CD4-positive, alpha-beta T cell (primary cell): ENCODE measurements at regions not wholly inside any gene's neighbourhood (a gene's known extent, or its start where the extent isn't known, plus 50 kb on each side); places are given as distances from the start of the nearest gene placed in this dataset.

ENCODE experiments used
- ATAC-seq: fragments of 200-7000 bp; cut with Tn5 transposase; one replicate; pipeline ENCODE4 v1.10.0; 2022; ENCODE audit warnings: mild to moderate bottlenecking; ENCODE audit not compliant: poor library complexity
- CTCF ChIA-PET: fragments of 350-600 bp; sonication (Branson Sonifier 250); formaldehyde crosslinking; loops from one replicate; lab custom pipeline; 2021; ENCODE audit warnings: antibody characterized with exemption, inconsistent platforms; lab: Charles Lee
- POLR2A ChIA-PET: fragments of 350-600 bp; sonication (Branson Sonifier 250); formaldehyde crosslinking; loops from one replicate; lab custom pipeline; 2021; ENCODE audit warnings: antibody characterized with exemption, inconsistent platforms; lab: Charles Lee
- DNase-seq, 14 experiments: peaks; one replicate each; pipeline ENCODE4 v3.0.0-alpha.2; 2013 to 2020; ENCODE audit warnings: mixed read lengths in 2 of 14
- H3K27ac ChIP-seq, 2 donors: one replicate each; pipeline versions ENCODE4 v1.5.1 to v1.7.0; 2013; ENCODE audit warnings: low read length in 2 of 2, low read depth in 1 of 2, mild to moderate bottlenecking in 1 of 2
- H3K27me3 ChIP-seq, 2 experiments: 1 replicate in 1 of 2; 2 replicates in 1 of 2; pipeline versions ENCODE4 v1.6.1 to v1.7.0; 2013; ENCODE audit warnings: low read length in 2 of 2, control low read depth in 1 of 2, mild to moderate bottlenecking in 1 of 2, moderate library complexity in 1 of 2; ENCODE audit not compliant: insufficient read depth in 2 of 2, control insufficient read depth in 1 of 2
- H3K36me3 ChIP-seq: one replicate; pipeline ENCODE4 v1.6.1; 2013; ENCODE audit warnings: low read length, control low read depth; ENCODE audit not compliant: insufficient read depth
- H3K4me1 ChIP-seq: one replicate; pipeline ENCODE4 v1.6.1; 2013; ENCODE audit warnings: low read length, control low read depth; ENCODE audit not compliant: insufficient read depth
- H3K4me3 ChIP-seq: one replicate; pipeline ENCODE4 v1.5.1; 2013; ENCODE audit warnings: mild to moderate bottlenecking, low read length, moderate library complexity
- H3K9me3 ChIP-seq, 2 experiments: 1 replicate in 1 of 2; 2 replicates in 1 of 2; pipeline versions ENCODE4 v1.6.1 to v1.7.0; 2013; ENCODE audit warnings: low read length in 2 of 2, mild to moderate bottlenecking in 2 of 2, control low read depth in 1 of 2, moderate library complexity in 1 of 2; ENCODE audit not compliant: control insufficient read depth in 1 of 2, insufficient read depth in 1 of 2
- H3K27ac Mint-ChIP-seq: one replicate; pipeline ENCODE4 v1.8.0; 2020; ENCODE audit warnings: mixed read lengths
- H3K27me3 Mint-ChIP-seq: one replicate; pipeline ENCODE4 v1.8.0; 2021; ENCODE audit warnings: mixed read lengths
- H3K36me3 Mint-ChIP-seq: one replicate; pipeline ENCODE4 v1.8.0; 2021; ENCODE audit warnings: low read depth, mixed read lengths
- H3K4me1 Mint-ChIP-seq: one replicate; pipeline ENCODE4 v1.8.0; 2021; ENCODE audit warnings: low read depth, mixed read lengths
- H3K4me3 Mint-ChIP-seq: one replicate; pipeline ENCODE4 v1.8.0; 2020; ENCODE audit warnings: mild to moderate bottlenecking, mixed read lengths
- H3K9me3 Mint-ChIP-seq: one replicate; pipeline ENCODE4 v1.8.0; 2020; ENCODE audit warnings: mixed read lengths
- CTCF ChIP-seq: fragments of 200-600 bp; IDR thresholded peaks from one replicate; pipeline ENCODE4 v1.8.0; 2022; ENCODE audit warnings: antibody characterized with exemption, mild to moderate bottlenecking
- intact Hi-C, 2 experiments: fragments of 100-400 bp; cut with DNase I in 1 of 2; cut with micrococcal nuclease in 1 of 2; formaldehyde crosslinking; loops; one replicate each; pipeline versions ENCODE4 v1.15.1 to v1.9.0; 2023 to 2025; cut with DNase I, micrococcal nuclease

- no peaks in the 10 kb centered on the region for H3K4me1 Mint-ChIP-seq
- intact Hi-C loops = no loop called here
- no peaks in the 10 kb centered on the region for H3K9me3 ChIP-seq
- ATAC-seq = no peak
- no peaks in the 10 kb centered on the region for H3K36me3 Mint-ChIP-seq
- H3K27ac ChIP-seq = no peak overlapping the region
- no peaks in the 10 kb centered on the region for H3K27me3 Mint-ChIP-seq
- POLR2A ChIA-PET = no interaction called here
- no peak overlapping the region for H3K4me3 ChIP-seq
- no peaks in the 10 kb centered on the region for H3K27me3 ChIP-seq
- TF ChIP-seq CTCF = no peak
- peaks cover 15% of the 10 kb centered on the region for H3K9me3 Mint-ChIP-seq
- CTCF ChIA-PET = no interaction called here
- no peak overlapping the region for H3K4me3 Mint-ChIP-seq
- no peak overlapping the region for H3K27ac Mint-ChIP-seq
- H3K36me3 ChIP-seq = no peaks in the 10 kb centered on the region
- H3K4me1 ChIP-seq = no peaks in the 10 kb centered on the region
- no peak for DNase-seq
Observed at GRCh38 chr10:109359316-109359715, 564.0 kb downstream of the XPNPEP1 start.

DNA sequence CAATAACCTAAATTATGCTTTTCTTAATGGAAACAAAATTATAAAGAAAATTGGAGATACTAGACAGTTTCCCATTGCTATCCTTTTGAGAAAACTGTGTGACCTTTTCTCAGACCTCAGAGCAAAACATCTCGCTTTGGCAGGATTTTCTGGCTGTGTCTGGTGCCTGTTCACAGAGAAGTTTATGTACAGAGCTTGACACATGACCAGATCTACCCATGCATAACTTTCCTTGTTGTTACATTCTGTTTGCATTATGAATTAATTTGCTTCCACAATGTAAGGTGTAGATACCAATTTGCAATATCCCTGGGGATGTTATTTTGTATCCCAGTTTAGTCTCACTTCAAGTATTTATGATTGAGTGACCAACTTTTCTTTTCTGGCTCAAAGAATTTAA, 565.0 kb downstream of the XPNPEP1 start:
- Histone ChIP-seq H3K27ac (no peak overlapping the region), H3K4me3 (no peak overlapping the region), H3K9me3 (no peaks in the 10 kb centered on the region), H3K4me1 (no peaks in the 10 kb centered on the region), H3K27me3 (no peaks in the 10 kb centered on the region), H3K36me3 (no peaks in the 10 kb centered on the region)
- Mint-ChIP-seq H3K9me3 (peaks cover 18% of the 10 kb centered on the region), H3K27me3 (no peaks in the 10 kb centered on the region), H3K4me1 (no peaks in the 10 kb centered on the region), H3K36me3 (no peaks in the 10 kb centered on the region), H3K27ac (no peak overlapping the region), H3K4me3 (no peak overlapping the region)
- TF ChIP-seq CTCF = no peak
- intact Hi-C loops = no loop called here
- CTCF ChIA-PET = no interaction called here
- DNase-seq (no peak), ATAC-seq (no peak)
- POLR2A ChIA-PET = interaction anchor here (0.6 kb wide), 1 partner anchor 158 kb away, joined by 3 read pairs; no protein-coding TSS in a partner anchor

- no peaks in the 10 kb centered on the region for H3K27me3 Mint-ChIP-seq
- no peaks in the 10 kb centered on the region for H3K27me3 ChIP-seq
- H3K4me1 Mint-ChIP-seq = no peaks in the 10 kb centered on the region
- DNase-seq (no peak), ATAC-seq (no peak)
- no peaks in the 10 kb centered on the region for H3K9me3 ChIP-seq
- POLR2A ChIA-PET = no interaction called here
- intact Hi-C loops = no loop called here
- no peaks in the 10 kb centered on the region for H3K4me1 ChIP-seq
- H3K9me3 Mint-ChIP-seq = peaks cover 13% of the 10 kb centered on the region
- H3K4me3 Mint-ChIP-seq = no peak overlapping the region
- H3K36me3 ChIP-seq = no peaks in the 10 kb centered on the region
- H3K27ac ChIP-seq = no peak overlapping the region
- H3K36me3 Mint-ChIP-seq = no peaks in the 10 kb centered on the region
- H3K4me3 ChIP-seq = no peak overlapping the region
- no peak for TF ChIP-seq CTCF
- H3K27ac Mint-ChIP-seq = no peak overlapping the region
- CTCF ChIA-PET = no interaction called here
Observed at GRCh38 chr10:109348324-109348723, 575.0 kb downstream of the XPNPEP1 start.
